IPS-11a (cell line): ENCODE measurements at regions not wholly inside any gene's neighbourhood (a gene's known extent, or its start where the extent isn't known, plus 50 kb on each side); places are given as distances from the start of the nearest gene placed in this dataset.

Experiments
- H3K4me3 ChIP-seq: one replicate; pipeline ENCODE4 v1.5.1; 2013; ENCODE audit warnings: low read depth, low read length, control low read depth

DNA sequence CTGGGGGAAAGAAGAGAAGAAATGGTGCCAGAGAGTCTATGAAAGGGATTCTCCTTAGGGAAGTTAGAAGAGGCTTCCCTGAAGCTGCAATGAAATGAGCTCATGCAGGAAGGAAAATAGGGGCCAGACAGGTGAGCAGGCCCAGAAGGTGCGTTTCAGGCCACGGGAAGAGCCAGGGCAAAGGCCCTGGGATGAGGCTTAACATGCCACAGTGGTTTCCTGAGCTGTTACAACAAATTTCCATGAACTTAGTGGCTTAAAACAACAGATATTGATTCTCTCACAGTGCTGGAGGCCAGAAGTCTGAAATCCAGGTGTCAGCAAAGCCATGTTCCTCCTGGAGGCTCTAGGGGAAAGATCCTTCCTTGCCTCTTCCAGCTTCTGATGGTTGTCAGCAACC, 167.9 kb downstream of the TFAP2C start:
- no peak overlapping the region for H3K4me3 ChIP-seq

DNA sequence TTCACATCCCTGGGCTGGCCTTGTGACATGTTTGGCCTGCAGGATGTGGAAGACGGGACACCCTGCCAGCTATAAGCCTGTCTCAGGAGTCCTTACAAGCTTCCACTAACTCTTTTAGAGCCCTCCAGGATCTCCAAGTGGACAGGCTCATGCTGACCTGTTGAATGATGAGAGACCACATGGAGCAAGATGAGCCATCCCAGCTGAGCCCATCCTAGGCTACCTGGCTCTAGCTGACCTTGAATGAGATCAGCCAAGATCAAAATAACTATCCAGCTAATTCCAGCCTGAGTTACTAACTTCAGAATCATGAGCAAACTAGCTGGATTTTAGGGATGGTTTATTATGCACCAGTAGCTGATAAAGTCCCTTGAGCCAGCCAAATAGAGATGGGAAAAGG, 169.5 kb downstream of the TFAP2C start:
- H3K4me3 ChIP-seq: no peak overlapping the region

GRCh38 chr20:56799187-56799586, 170.1 kb downstream of the TFAP2C start:
- H3K4me3 ChIP-seq: no peak overlapping the region

GRCh38 chr20:56800088-56800487, 171.0 kb downstream of the TFAP2C start:
- H3K4me3 ChIP-seq: no peak overlapping the region

- H3K4me3 ChIP-seq: no peak overlapping the region
Observed at GRCh38 chr20:56801971-56802755, 173.1 kb downstream of the TFAP2C start.

GRCh38 chr20:56802805-56803204, 173.7 kb downstream of the TFAP2C start:
- H3K4me3 ChIP-seq: no peak overlapping the region

DNA sequence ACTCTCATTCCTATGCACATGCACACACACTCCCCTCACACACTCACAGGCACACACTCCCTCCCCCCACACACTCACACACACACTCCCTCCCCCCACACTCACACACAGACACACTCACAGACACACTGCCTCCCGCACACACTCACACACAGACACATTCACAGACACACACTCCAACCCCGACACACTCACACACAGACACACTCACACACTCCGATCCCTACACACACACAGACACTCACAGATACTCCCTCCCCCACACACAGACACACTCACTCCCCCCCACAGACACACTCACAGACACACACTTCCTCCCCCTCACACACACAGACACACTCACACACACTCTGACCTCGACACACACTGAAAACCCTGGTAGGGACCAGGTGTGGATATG, 176.2 kb downstream of the TFAP2C start:
- no peak overlapping the region for H3K4me3 ChIP-seq

GRCh38 chr20:56805966-56806365, 176.9 kb downstream of the TFAP2C start:
- H3K4me3 ChIP-seq: no peak overlapping the region

DNA sequence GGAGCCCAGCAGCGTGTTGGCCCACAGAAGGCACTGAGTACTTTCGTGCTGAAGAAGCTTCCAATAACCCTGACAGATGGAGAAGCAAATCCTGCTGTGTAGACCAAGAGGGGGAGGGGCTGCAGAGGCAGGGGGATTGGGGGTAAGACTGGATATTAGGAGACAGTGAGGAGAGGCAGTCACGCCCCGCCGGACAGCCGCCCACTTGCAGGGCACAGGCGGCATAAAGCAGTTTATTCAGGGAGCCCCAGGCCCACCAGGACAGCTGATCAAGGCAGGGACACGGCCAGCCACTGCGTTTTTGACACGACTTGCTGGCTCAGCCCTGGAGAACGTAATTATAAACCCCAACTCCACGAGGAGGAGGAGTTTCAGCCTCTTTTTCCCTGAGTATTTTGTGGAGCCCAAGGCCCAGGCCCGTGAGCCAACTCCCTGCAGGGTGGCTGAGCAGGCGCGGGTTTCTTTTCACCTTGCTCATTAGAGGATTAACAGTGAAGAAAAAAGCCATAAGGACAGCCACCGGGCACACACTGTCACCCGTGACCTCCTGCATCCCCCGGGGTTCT, 177.9 kb downstream of the TFAP2C start:
- H3K4me3 ChIP-seq: no peak overlapping the region

GRCh38 chr20:56808117-56808725, 179.1 kb downstream of the TFAP2C start:
- no peak overlapping the region for H3K4me3 ChIP-seq

DNA sequence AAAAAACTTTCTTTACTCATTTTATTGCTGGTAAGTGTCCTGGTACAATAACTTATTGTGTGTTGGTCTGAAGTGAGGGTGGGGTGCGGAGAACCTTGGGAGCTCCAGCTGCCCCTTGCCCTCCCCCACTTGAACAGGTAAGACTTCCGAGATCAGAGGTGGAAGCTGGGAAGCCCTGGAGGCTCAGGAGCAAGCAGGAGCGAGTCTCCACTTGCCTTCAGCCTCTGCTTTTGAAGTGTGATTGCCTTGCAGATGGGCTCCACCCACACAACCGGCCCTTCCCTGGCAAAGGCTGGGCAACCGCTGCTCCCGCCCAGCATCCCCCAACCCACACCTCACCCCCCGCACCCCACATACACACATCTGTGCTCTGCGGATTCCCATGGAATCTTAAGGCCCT, 179.6 kb downstream of the TFAP2C start:
- H3K4me3 ChIP-seq: no peak overlapping the region

- no peak overlapping the region for H3K4me3 ChIP-seq
Observed at GRCh38 chr20:56809668-56810067, 180.6 kb downstream of the TFAP2C start.

GRCh38 chr20:56810141-56810540, 181.0 kb downstream of the TFAP2C start:
- no peak overlapping the region for H3K4me3 ChIP-seq

DNA sequence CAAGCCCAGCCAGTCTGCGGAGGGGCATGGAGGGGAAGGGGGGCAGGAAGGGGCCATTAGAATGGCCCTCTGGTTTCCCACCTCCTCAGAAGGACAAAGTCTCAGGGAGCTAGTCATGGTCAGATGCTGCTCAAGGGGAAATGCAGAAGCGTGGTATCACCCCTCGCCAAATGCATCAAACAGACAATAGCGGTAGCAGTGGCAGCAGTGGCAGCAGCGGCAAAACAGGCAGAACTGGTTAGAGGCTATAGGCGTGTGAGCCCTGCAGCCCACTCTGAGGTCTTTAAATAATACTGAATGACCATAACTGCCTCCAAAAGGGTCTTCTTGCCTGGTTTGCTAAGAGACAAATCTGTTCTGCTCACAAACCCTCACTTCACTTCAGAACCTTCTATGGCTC, 186.7 kb downstream of the TFAP2C start:
- no peak overlapping the region for H3K4me3 ChIP-seq

- no peak overlapping the region for H3K4me3 ChIP-seq
Observed at GRCh38 chr20:56816349-56816748, 187.2 kb downstream of the TFAP2C start.

DNA sequence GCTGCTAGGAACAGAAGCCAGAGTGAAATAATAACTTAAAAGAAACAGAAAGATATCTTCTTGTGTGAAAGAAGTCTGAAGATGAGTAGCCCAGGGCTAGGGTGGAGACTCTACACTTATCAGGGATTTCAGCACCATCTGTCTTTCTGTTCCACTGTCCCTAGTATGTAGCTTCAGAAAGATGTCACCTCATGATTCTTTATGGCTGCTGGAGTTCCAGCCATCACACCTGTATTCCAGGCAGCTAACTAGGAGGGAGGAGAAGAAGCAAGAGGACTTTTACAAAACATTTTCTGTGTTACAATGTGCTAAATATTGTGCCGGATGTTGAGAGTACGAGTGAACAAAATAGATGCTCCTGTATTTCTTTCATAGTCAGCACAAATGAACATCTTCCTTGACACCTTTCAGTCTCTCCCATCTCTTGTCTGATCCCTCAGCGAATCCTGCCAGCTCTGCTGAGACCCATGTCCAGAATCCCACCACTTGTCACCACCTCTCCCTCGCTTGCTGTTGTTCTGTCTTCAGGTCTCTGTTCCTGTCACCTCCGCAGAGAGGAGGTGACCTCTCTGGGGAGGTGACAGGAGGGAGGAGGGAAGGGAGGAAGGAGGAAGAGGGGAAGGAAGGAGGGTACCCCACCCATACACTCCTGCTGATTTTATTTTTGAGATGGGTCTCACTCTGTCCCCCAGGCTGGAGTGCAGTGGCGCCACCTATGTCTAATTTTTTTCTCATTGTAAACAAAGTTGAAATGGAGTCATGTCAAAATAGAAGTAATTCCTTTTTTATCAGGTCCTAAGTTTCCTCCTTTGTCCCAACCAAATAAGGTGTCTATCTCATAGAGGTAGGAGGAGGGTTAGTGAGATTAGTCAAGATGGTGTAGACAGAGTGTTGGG, 188.9 kb downstream of the TFAP2C start:
- no peak overlapping the region for H3K4me3 ChIP-seq

DNA sequence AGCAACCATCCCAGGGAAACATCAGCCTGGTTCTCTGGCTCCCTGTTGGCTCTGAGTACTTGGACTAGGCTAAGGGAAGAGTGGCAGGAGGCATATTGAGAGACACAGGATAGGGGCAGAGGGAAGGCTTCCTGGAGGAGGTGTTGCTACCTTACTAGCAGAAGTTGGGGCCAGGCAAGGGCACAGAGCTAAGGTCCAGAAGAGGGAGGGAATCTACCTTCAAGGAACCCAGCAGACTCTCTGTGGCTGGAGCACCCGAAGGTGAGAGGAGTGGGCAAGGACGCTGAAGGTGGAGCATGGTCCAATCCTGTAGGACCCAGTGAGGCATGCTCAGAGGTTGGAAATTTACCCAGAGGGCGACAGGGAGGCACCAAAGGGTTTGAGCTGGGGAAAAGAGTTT, 191.9 kb downstream of the TFAP2C start:
- no peak overlapping the region for H3K4me3 ChIP-seq

- no peak overlapping the region for H3K4me3 ChIP-seq
Observed at GRCh38 chr20:56826306-56826704, 197.2 kb downstream of the TFAP2C start.

DNA sequence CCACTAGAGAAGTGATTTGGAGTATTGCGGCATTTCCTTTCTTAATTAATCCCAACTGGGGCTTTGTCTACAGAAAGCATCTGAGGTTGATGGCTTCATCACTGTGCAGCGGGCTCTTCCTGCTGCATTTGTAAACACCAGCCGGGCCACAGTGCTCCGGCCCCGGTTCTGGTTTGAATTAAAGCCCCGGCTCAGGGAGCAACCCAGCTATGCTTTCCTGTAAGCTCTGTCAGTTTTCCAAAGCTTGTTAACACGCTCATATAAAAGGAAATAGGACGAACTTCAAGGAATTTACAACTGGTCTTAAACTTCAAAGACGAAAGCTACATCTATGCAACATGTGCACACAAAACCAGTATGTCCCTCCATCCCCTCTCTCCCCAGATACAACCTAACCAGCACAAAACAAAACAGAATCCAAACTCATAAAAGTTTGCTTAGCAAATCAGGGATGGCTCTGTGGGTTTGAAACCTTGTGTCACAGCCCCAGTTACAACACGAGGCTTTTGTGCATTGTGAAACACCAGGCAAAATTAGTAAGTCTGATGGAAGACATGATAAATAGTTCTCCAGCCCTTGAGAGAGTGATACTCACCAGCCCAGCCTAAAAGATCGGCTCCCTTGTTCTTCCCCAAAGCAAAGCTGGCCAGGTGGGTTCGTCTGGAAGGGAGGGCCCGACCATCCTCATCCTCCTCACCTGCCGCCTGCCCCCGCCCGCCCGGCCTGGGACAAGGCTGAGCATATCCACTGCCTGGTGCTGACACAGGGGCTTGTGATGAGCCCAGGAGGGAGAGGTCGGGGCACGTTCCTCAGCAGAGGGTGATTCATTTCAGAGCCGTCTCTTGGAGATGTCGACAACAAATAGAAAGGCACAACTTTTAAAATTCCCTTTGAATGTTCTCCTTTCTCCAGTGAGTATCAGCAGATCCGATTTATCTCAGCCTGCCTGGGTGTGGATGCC, 197.9 kb downstream of the TFAP2C start:
- no peak overlapping the region for H3K4me3 ChIP-seq

DNA sequence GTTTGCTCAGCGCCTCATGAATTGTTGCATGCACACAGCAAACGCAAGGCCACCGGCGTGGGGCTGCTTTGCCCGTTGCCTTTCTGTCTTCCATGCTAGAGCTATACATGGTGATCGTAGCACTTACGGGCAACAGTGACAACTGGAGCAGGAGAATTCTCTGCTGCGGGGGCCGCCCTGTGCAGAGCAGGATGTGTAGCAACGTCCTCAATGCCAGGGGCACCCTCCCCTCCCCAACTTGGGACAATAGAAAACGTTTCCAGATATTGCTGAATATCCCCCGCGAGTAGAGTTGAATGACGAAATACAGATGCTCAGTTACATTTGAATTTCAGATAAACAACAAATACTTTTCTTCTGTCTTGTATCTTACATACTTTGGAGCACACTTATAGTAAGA, 198.7 kb downstream of the TFAP2C start:
- no peak overlapping the region for H3K4me3 ChIP-seq
